K562 (cell line): ENCODE measurements at regions not wholly inside any gene's neighbourhood (a gene's known extent, or its start where the extent isn't known, plus 50 kb on each side); places are given as distances from the start of the nearest gene placed in this dataset.
A peak's percentile ranks its signal among the peaks of the same experiment; 100 is the strongest.

Source experiments
- ASH1L ChIP-seq: fragments of 450-650 bp; IDR thresholded peaks from 2 replicates; pipeline ENCODE4 v1.6.1; 2018; ENCODE audit warnings: borderline replicate concordance, mild to moderate bottlenecking, low read depth; ENCODE audit not compliant: partially characterized antibody
- CHD4 ChIP-seq: fragments of 200-600 bp; sonication (generic); IDR thresholded peaks from 3 replicates; pipeline ENCODE4 v1.6.1; 2012; ENCODE audit warnings: low read depth, mild to moderate bottlenecking, mixed read lengths, low read length, inconsistent platforms; ENCODE audit not compliant: insufficient read depth, insufficient replicate concordance, poor library complexity, severe bottlenecking
- CTCF ChIP-seq, 3 experiments: IDR thresholded peaks in 2 of 3; conservative IDR thresholded peaks in 1 of 3; 2 replicates each; pipeline ENCODE4 v1.5.1; 2011 to 2012; ENCODE audit warnings: low read length in 3 of 3, mild to moderate bottlenecking in 3 of 3, control low read depth in 2 of 3, improper control_type of control experiment in 1 of 3, inconsistent platforms in 1 of 3, low read depth in 1 of 3, mixed read lengths in 1 of 3, moderate library complexity in 1 of 3; ENCODE audit not compliant: insufficient read depth in 2 of 3
- MEF2A ChIP-seq: IDR thresholded peaks from 2 replicates; pipeline ENCODE4 v1.6.1; 2011; ENCODE audit warnings: low read depth, mild to moderate bottlenecking, low read length, moderate library complexity; ENCODE audit not compliant: control insufficient read depth
- RBM14 ChIP-seq: fragments of 200-400 bp; formaldehyde crosslinking; IDR thresholded peaks from 2 replicates; pipeline ENCODE4 v1.6.1; 2018; ENCODE audit warnings: low read depth, mild to moderate bottlenecking, low read length, moderate library complexity, borderline replicate concordance; ENCODE audit not compliant: insufficient read depth
- SAFB2 ChIP-seq: fragments of 200-400 bp; formaldehyde crosslinking; IDR thresholded peaks from 2 replicates; pipeline ENCODE4 v1.6.1; 2018; ENCODE audit warnings: borderline replicate concordance, low read length, low read depth, moderate library complexity; ENCODE audit not compliant: severe bottlenecking
- SOX6 ChIP-seq: fragments of 450-650 bp; IDR thresholded peaks from 2 replicates; pipeline ENCODE4 v1.6.1; 2014; ENCODE audit warnings: mild to moderate bottlenecking
- TARDBP ChIP-seq: fragments of 450-650 bp; IDR thresholded peaks from 2 replicates; pipeline ENCODE4 v1.6.1; 2016
- ZNF668 ChIP-seq: fragments of 250-450 bp; sonication (Bioruptor Pico); IDR thresholded peaks from 2 replicates; pipeline ENCODE4 v1.8.0; 2022; ENCODE audit warnings: mild to moderate bottlenecking, inconsistent platforms

- TF ChIP-seq CHD4 (no peak), RBM14 (no peak), CTCF (IDR thresholded peaks at IDR 0.05 in 2 of 3, conservative IDR thresholded peaks at IDR 0.05 in 1 of 3; ENCODE audit: insufficient read depth in 2 of 3, low read depth in 1 of 3, low read length in 3 of 3) (no peak), ZNF668 (CRISPR knock-in tag) (peak; percentile 97), TARDBP (no peak), ASH1L (no peak), MEF2A (no peak), SAFB2 (no peak), SOX6 (0 out of 2 replicates have a peak, but pooled peaks have one; percentile 15)
Observed at GRCh38 chr15:67900621-67901147, 60.8 kb upstream of the RNU6-1 start.
